GM13977 (cell line): ENCODE measurements at regions not wholly inside any gene's neighbourhood (a gene's known extent, or its start where the extent isn't known, plus 50 kb on each side); places are given as distances from the start of the nearest gene placed in this dataset.
A peak's percentile ranks its signal among the peaks of the same experiment; 100 is the strongest.
"Not testable (repeated sequence)": the region's sequence is repeated elsewhere in the genome, so short reads cannot be mapped to it uniquely, and the experiment has no call there.

Experiments used
- DNase-seq: peaks from one replicate; pipeline ENCODE4 v3.0.0; 2012; ENCODE audit warnings: low spot score
- in situ Hi-C: fragments of 300-500 bp; cut with MboI; formaldehyde crosslinking; loops from one replicate; pipeline ENCODE4 v1.12.0; 2022; ENCODE audit warnings: low sequenced_read_pairs, low pct_unique_long_range_greater_than_20kb, mixed read lengths, inconsistent platforms; ENCODE audit not compliant: unreplicated experiment
- TF ChIP-seq, protein P1 (sequence below): IDR thresholded peaks from 2 replicates; pipeline ENCODE4 v1.5.1; 2012; ENCODE audit warnings: mild to moderate bottlenecking, control low read depth; ENCODE audit not compliant: insufficient read depth; ENCODE audit errors: extremely low read depth, missing control alignments

DNA sequence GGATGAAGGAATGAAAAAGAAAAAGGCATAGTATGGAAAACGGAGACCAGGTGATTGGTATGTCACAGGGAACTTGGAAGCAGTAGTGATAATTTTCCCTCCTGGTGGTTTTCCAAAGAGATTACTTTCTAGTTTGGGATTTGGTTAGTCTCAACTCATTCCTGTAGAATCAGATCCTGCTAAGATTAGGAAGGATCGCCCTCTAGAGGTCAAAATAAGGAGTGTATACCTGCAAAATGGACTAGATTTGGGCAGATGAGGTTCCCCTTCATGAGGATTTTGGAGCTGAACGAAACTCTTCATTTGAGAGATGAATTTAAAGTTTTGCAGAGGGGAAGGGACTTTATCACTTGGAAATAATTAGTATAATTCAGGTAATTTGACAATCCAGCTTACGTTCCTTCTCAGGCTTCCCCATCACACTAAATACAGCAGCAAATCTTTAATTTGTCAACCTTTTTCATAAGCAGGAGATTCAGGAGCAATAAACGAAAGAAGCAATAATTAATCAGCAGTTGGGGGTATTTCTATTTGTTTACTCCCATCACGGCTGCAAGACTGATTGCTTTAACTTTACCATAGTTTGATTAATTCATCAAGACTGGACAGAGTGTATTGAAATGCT lies 65.2 kb downstream of the CCDC195 start:
- in situ Hi-C loops = no loop called here
- peak; percentile 69 for DNase-seq
- TF ChIP-seq, protein P1, sequence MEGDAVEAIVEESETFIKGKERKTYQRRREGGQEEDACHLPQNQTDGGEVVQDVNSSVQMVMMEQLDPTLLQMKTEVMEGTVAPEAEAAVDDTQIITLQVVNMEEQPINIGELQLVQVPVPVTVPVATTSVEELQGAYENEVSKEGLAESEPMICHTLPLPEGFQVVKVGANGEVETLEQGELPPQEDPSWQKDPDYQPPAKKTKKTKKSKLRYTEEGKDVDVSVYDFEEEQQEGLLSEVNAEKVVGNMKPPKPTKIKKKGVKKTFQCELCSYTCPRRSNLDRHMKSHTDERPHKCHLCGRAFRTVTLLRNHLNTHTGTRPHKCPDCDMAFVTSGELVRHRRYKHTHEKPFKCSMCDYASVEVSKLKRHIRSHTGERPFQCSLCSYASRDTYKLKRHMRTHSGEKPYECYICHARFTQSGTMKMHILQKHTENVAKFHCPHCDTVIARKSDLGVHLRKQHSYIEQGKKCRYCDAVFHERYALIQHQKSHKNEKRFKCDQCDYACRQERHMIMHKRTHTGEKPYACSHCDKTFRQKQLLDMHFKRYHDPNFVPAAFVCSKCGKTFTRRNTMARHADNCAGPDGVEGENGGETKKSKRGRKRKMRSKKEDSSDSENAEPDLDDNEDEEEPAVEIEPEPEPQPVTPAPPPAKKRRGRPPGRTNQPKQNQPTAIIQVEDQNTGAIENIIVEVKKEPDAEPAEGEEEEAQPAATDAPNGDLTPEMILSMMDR = peak; percentile 78

DNA sequence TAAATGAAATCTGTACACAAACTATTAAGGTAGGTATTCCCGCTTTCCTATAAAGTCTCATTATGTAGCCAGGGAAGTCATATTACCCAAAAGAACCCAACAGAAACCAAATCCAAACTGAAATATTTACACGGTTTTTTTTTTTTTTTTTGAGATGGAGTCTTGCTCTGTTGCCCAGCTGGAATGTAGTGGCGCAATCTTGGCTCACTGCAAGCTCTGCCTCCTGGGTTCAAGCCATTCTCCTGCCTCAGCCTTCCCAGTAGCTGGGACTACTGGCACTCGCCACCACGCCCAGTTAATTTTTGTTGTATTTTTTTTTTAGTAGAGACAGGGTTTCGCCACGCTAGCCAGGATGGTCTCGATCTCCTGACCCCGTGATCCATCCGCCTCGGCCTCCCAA lies 62.5 kb upstream of the CUL3 start:
- DNase-seq = not testable (repeated sequence)
- in situ Hi-C loops = loop anchor here (10.0 kb wide), 2 partner anchors 127 to 283 kb away; no protein-coding TSS in a partner anchor

DNA sequence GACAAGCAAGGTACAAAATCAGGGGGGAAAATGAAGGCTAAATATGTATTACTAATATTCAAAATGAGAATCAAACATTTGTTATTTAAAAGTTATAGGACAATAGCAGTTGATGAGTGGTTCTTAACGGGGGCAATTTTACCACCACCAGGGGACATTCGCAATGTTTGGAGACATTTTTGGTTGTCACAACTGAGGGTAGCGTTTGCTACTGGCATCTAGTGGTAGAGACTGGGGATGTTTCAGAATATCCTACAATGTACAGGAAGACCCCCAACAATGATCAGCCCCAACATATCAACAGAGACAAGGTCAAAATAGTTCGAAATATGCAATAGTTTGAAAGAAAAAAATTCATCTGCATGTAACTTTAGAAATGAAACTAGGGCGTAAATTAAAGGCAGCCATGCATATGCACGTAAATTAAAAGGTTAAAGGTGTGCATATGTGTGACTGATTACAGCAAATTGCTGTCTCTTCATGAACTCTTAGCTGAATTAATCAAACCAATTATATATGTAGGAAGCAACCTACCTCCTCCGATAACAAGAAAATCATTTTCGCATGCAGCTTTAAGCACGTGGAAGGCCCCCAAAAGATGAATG lies 61.2 kb upstream of the CUL3 start:
- DNase-seq = peak; percentile 32
- TF ChIP-seq, protein P1 = peak; percentile 67
- in situ Hi-C loops = loop anchor here (10.0 kb wide), 2 partner anchors 128 to 282 kb away; no protein-coding TSS in a partner anchor

DNA sequence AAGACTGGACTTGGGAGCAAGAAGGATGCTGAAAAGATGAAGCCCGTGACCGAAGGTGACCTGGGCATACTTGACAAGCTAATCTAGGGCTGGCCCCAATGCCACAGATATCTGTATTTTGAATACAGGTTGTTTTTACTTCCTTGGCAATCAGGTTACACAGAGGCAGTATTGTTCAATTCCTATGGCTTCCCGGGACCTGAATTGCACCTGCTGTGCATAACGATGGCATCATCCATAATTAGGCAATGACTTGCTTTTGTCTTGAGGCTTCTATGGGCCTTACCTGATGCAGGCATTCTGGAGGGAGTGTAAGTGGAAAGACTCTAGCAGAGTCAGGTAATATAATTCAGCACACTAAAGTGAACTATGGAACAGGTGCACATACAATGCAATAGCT lies 60.6 kb upstream of the CUL3 start:
- TF ChIP-seq, protein P1 = no peak
- in situ Hi-C loops = loop anchor here (10.0 kb wide), 2 partner anchors 129 to 281 kb away; no protein-coding TSS in a partner anchor
- DNase-seq = no peak

DNA sequence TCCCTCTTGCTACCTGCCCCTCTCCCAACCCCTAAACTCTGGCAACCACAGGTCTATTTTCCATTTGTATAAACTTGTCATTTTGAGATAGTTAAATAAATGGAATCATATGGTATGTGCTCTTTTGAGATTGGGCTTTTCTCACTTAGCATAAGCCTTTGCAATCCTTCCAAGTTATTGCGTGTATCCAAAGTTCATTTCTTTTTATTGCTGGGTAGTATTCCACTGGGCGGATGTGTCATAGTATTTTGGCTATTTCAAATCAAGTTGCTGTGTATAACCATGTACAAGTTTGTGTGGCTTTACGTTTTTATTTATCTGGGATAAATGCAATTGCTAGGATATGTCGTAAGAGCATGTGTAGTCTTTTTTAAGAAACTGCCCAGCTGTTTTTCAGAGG lies 55.5 kb upstream of the CUL3 start:
- DNase-seq = no peak
- TF ChIP-seq, protein P1 = no peak
- in situ Hi-C loops = loop anchor here (10.0 kb wide), 2 partner anchors 134 to 276 kb away; no protein-coding TSS in a partner anchor

DNA sequence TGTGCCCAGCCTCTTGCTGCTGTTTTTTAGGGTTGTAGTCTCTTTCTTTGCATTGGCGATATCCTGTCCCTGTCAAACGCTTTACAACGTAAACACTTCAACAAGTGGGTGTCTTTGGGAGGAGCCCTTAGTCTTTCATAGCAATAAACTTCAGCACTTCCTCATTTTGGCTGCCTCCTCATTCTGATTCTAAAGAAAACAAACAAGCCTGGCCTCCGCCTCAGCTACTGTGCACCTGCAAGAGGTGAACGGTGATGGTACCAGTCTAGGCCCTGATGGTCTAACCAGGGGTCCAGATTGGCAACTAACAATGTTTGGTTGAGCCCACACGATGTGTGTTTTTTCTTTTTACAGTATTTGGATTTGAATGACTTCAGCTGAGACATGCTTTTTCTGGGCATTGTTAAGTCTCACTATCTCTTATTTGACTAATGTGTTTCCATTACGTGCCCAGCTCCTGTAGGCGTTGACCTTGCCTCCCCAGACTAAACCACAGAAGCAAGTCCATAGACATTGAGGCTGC lies 53.2 kb upstream of the CUL3 start:
- TF ChIP-seq, protein P1 = no peak
- peak; percentile 59 for DNase-seq
- in situ Hi-C loops = no loop called here
